ENCODE measurements at regions not wholly inside any gene's neighbourhood (a gene's known extent, or its start where the extent isn't known, plus 50 kb on each side); places are given as distances from the start of the nearest gene placed in this dataset.

DNA sequence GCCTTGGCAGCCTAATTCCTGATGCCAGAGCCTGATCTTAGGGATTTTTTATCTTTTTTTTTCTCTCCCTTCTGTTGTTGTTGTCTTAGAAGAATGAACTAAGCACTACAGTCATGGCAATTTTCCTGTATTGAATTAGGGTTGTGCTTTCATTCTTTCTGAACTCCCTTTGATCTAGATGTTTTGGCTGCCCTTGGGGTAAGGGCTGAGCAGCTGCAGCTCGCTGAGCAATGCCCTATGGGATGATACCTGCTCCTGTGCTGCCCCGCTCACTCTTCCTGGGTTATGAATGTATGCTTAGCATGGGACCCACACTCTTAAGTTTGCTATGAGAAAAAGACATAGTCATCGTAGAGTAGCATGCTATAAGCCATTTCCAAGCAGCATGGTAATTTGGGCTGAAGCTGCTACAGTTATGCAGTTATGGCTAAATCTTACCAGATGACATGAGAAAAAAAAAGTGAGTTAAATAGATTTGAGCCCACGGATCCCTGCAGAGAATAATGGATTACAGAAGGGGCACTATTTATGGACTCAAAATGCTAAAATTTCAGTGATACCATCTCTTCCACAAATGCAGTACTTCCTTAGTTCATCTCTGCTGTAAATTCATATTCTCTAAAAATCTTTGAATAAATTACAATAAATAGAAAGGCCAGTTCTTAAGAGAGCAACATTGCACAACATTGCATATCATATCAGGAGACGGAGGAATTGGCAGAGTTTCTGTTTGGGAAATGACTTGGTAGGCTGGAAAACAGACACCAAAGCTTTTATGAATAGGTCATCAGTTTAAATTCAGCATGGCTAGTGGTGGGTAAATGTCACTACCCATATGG lies 79.2 kb upstream of the PTHLH start:
- peak; percentile 59 for DNase-seq (ENCODE audit: extremely low read depth, low read depth)
- TF ChIP-seq, protein P1, sequence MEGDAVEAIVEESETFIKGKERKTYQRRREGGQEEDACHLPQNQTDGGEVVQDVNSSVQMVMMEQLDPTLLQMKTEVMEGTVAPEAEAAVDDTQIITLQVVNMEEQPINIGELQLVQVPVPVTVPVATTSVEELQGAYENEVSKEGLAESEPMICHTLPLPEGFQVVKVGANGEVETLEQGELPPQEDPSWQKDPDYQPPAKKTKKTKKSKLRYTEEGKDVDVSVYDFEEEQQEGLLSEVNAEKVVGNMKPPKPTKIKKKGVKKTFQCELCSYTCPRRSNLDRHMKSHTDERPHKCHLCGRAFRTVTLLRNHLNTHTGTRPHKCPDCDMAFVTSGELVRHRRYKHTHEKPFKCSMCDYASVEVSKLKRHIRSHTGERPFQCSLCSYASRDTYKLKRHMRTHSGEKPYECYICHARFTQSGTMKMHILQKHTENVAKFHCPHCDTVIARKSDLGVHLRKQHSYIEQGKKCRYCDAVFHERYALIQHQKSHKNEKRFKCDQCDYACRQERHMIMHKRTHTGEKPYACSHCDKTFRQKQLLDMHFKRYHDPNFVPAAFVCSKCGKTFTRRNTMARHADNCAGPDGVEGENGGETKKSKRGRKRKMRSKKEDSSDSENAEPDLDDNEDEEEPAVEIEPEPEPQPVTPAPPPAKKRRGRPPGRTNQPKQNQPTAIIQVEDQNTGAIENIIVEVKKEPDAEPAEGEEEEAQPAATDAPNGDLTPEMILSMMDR (IDR thresholded peaks at IDR 0.05; ENCODE audit: low read depth, low read length) = no peak

DNA sequence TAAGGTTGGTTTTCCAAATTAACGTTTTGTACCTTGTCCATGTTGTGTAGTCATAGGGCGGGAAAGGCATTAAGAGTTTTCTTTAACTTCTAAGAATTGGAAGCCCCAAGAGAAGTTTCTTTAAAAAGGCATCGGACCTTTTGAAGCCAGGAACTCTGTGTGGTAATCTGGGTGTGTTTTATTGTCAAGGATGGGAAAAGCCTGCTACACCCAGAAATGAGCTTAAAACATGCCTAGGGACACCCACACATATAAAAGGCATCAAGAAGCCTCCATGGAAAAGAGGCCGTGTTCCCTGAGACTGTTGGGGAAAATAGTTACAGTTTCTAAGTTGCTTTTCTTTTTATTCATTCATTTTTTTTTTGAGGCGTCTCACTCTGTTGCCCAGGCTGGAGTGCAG lies 81.0 kb upstream of the PTHLH start:
- DNase-seq (ENCODE audit: extremely low read depth, low read depth) = no peak
- TF ChIP-seq, protein P1 (IDR thresholded peaks at IDR 0.05; ENCODE audit: low read depth, low read length) = no peak

DNA sequence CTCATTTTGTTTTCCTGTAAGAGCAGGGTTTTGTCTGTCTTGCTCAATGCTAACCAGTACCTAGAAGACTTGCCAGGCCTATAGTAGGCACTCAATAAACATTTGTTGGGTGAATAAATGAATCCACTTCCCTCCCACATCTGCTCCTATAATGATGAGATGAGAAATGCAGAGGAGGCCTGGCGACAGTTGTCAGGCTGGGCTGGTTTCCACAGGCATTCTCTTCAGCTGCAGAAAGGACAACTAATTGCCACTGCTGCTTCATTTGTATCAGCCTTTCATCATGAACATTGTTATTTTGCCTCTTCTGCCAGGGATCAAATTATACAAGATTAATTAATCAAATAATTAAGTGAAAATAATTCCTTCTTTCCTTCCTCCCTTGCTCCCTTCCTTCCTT lies 82.0 kb upstream of the PTHLH start:
- TF ChIP-seq, protein P1 (IDR thresholded peaks at IDR 0.05; ENCODE audit: low read depth, low read length) = no peak
- DNase-seq (ENCODE audit: extremely low read depth, low read depth) = no peak

DNA sequence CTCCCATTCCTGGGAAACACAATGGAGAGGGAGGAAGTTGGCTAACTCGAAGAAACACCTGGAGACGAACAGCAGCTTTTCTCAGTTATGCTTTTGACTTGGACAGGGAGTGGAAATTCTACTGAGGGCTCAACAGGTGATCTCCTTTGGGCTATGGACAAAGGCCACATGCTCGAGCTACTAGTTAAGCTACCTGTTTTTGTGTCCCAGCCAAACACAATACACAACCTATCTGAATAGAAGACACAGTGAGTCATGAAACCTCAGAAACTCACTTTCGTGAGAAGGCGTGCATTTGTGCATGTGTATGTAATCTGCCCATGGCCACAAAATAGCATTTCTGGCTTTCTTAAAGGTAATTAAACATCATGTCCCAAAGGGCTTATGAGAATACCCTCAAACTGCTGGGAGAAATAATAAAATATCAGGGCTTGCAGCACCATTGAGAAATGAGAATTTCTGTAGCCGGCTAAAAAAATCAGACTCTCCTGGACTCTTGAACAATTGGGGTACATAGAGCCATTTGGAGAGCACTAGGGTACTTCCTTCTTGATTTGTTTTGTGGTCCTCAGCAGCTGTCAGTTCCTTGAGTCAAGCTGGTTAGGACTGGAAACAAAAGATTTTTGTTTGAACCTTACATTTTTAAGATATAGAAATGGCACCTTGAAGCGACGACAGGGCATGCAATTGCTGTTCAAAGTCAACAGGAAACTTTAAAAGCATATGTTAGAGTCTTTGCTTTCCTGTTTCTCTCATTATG lies 85.5 kb upstream of the PTHLH start:
- DNase-seq (ENCODE audit: extremely low read depth, low read depth) = no peak
- TF ChIP-seq, protein P1 (IDR thresholded peaks at IDR 0.05; ENCODE audit: low read depth, low read length) = no peak

DNA sequence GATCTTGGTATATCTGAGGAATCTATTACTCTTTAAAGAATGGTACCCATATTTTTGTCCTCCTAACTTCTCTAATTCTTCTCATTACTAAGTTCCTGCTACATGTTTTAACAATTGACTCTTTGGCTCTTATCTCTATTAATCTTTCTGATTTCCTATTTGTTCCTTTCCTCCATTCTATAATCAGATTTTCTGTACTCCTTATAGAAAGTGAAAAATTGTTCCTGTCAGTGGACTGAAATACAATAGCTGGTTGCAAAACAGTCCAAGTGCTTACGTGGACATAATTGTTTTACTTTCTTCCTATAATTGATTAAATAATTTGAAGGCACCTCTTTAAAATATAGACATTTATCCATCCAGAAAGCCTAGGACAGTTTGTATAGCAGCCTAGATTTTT lies 86.7 kb upstream of the PTHLH start:
- no peak for DNase-seq (ENCODE audit: extremely low read depth, low read depth)
- TF ChIP-seq, protein P1 (IDR thresholded peaks at IDR 0.05; ENCODE audit: low read depth, low read length) = no peak

DNA sequence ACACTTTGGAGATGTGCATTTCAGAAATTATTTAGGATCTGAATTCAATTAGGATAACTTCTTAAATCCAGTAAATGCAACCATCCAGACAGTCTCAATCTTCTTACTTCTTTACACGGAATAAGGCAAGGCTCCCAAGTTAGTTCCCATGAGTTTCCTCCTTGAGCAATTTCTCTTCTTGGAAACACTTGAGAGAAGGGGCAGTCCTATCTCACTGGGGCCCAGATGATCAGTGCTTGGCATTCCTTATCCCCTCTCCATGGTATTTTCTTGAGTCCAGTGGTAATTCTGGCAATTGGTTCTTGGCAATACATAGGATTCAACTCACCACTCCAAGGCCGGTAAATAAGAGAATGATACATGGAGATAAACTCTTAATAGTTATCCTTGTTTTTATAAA lies 87.1 kb upstream of the PTHLH start:
- DNase-seq (ENCODE audit: extremely low read depth, low read depth) = no peak
- TF ChIP-seq, protein P1 (IDR thresholded peaks at IDR 0.05; ENCODE audit: low read depth, low read length) = no peak

DNA sequence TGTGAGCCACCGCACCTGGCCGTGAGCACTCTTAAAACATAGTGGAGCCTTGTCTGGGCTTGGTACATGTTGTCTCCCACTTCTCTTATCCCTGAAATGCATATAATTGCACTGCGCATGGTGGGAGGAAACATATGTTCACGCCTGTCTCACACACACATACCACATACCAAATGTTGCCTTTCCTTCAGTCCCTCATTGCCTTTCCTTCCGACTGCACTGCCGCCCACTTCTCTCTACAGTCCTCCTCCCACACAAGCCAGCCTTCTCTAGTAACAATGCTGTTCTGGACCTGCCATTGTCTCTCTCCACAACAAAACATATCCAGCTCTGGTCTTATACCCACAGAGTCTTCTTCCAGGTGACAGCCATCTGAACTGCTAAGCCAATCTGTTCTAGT lies 88.3 kb upstream of the PTHLH start:
- DNase-seq (ENCODE audit: extremely low read depth, low read depth) = no peak
- TF ChIP-seq, protein P1 (IDR thresholded peaks at IDR 0.05; ENCODE audit: low read depth, low read length) = no peak

Measured in AG09319 (cell line).